ENCODE measurements at regions not wholly inside any gene's neighbourhood (a gene's known extent, or its start where the extent isn't known, plus 50 kb on each side); places are given as distances from the start of the nearest gene placed in this dataset.
"Not testable (repeated sequence)": the region's sequence is repeated elsewhere in the genome, so short reads cannot be mapped to it uniquely, and the experiment has no call there.

- TF ChIP-seq CTCF (IDR thresholded peaks at IDR 0.05); POLR2A (IDR thresholded peaks at IDR 0.05; ENCODE audit: low read depth); POLR2AphosphoS5 (IDR thresholded peaks at IDR 0.05): not testable (repeated sequence)
Observed at GRCh38 chr15:84135931-84136456, 99.6 kb upstream of the GOLGA6L4 start.
